Activated CD4-positive, alpha-beta memory T cell treated with anti-CD3 and anti-CD28 coated beads for 36 hours (primary cell): ENCODE measurements at regions not wholly inside any gene's neighbourhood (a gene's known extent, or its start where the extent isn't known, plus 50 kb on each side); places are given as distances from the start of the nearest gene placed in this dataset.

Experiments
- CTCF ChIA-PET: fragments of 350-600 bp; sonication (Branson Sonifier 250); formaldehyde crosslinking; loops from one replicate; lab custom pipeline; 2021; ENCODE audit warnings: antibody characterized with exemption, inconsistent platforms; lab: Charles Lee
- POLR2A ChIA-PET: fragments of 350-600 bp; sonication (Branson Sonifier 250); formaldehyde crosslinking; loops from one replicate; lab custom pipeline; 2021; ENCODE audit warnings: antibody characterized with exemption; lab: Charles Lee
- DNase-seq: peaks from one replicate; pipeline ENCODE4 v3.0.0-alpha.2; 2020
- H3K27ac Mint-ChIP-seq: one replicate; pipeline ENCODE4 v1.8.0; 2021; ENCODE audit warnings: mixed read lengths
- H3K27me3 Mint-ChIP-seq: one replicate; pipeline ENCODE4 v1.8.0; 2021; ENCODE audit warnings: mixed read lengths
- H3K36me3 Mint-ChIP-seq: one replicate; pipeline ENCODE4 v1.8.0; 2021; ENCODE audit warnings: mixed read lengths
- H3K4me1 Mint-ChIP-seq: one replicate; pipeline ENCODE4 v1.8.0; 2021; ENCODE audit warnings: low read depth, mixed read lengths
- H3K4me3 Mint-ChIP-seq: one replicate; pipeline ENCODE4 v1.8.0; 2021; ENCODE audit warnings: mild to moderate bottlenecking, mixed read lengths
- H3K9me3 Mint-ChIP-seq: one replicate; pipeline ENCODE4 v1.8.0; 2021; ENCODE audit warnings: mixed read lengths
- intact Hi-C: fragments of 100-400 bp; cut with micrococcal nuclease; formaldehyde crosslinking; loops from one replicate; pipeline ENCODE4 v1.15.1; 2023

GRCh38 chr12:127664901-127665300 is 602.1 kb upstream of the TMEM132C start:
- no peak overlapping the region for H3K27ac Mint-ChIP-seq

GRCh38 chr12:127667131-127667685 is 599.8 kb upstream of the TMEM132C start:
- Mint-ChIP-seq H3K27ac (no peak overlapping the region), H3K27me3 (no peaks in the 10 kb centered on the region), H3K36me3 (no peaks in the 10 kb centered on the region), H3K4me1 (no peaks in the 10 kb centered on the region), H3K9me3 (no peaks in the 10 kb centered on the region), H3K4me3 (no peak overlapping the region)
- ChIA-PET POLR2A (no interaction called here), CTCF (interaction anchor here (2.4 kb wide), 1 partner anchor 10 kb away, joined by 17 read pairs; no protein-coding TSS in a partner anchor)
- DNase-seq = no peak
- intact Hi-C loops = no loop called here

More at GRCh38 chr12:127664901-127665300, 602.1 kb upstream of the TMEM132C start:
- Mint-ChIP-seq H3K4me1 (no peaks in the 10 kb centered on the region), H3K36me3 (no peaks in the 10 kb centered on the region), H3K27me3 (no peaks in the 10 kb centered on the region), H3K4me3 (no peak overlapping the region), H3K9me3 (no peaks in the 10 kb centered on the region)
- intact Hi-C loops = no loop called here
- ChIA-PET CTCF (interaction anchor here (2.2 kb wide), 1 partner anchor 13 kb away, joined by 5 read pairs; no protein-coding TSS in a partner anchor), POLR2A (no interaction called here)
- no peak for DNase-seq

- intact Hi-C loops = loop anchor here (10.0 kb wide), 2 partner anchors 115 to 555 kb away; no protein-coding TSS in a partner anchor
- DNase-seq = no peak
- H3K27me3 Mint-ChIP-seq = no peaks in the 10 kb centered on the region
- H3K36me3 Mint-ChIP-seq = no peaks in the 10 kb centered on the region
- no peak overlapping the region for H3K4me3 Mint-ChIP-seq
- ChIA-PET CTCF (no interaction called here), POLR2A (no interaction called here)
- no peak overlapping the region for H3K27ac Mint-ChIP-seq
- H3K9me3 Mint-ChIP-seq = no peaks in the 10 kb centered on the region
- no peaks in the 10 kb centered on the region for H3K4me1 Mint-ChIP-seq
These were observed 596.7 kb upstream of the TMEM132C start for GRCh38 chr12:127670294-127670693.

GRCh38 chr12:127670796-127671195 is 596.2 kb upstream of the TMEM132C start:
- no peaks in the 10 kb centered on the region for H3K36me3 Mint-ChIP-seq
- POLR2A ChIA-PET = no interaction called here
- intact Hi-C loops = loop anchor here (10.0 kb wide), 2 partner anchors 116 to 556 kb away; no protein-coding TSS in a partner anchor
- no peak overlapping the region for H3K27ac Mint-ChIP-seq
- DNase-seq = no peak
- H3K27me3 Mint-ChIP-seq = no peaks in the 10 kb centered on the region
- no peaks in the 10 kb centered on the region for H3K9me3 Mint-ChIP-seq
- H3K4me3 Mint-ChIP-seq = no peak overlapping the region
- CTCF ChIA-PET = no interaction called here
- H3K4me1 Mint-ChIP-seq = no peaks in the 10 kb centered on the region

GRCh38 chr12:127675936-127676335 is 591.0 kb upstream of the TMEM132C start:
- ChIA-PET CTCF (interaction anchor here (2.8 kb wide), 1 partner anchor 191 kb away, joined by 22 read pairs; no protein-coding TSS in a partner anchor), POLR2A (no interaction called here)
- intact Hi-C loops = loop anchor here (5.0 to 10.0 kb wide), 3 partner anchors 121 to 561 kb away; no protein-coding TSS in a partner anchor
- Mint-ChIP-seq H3K27ac (no peak overlapping the region), H3K4me3 (no peak overlapping the region), H3K36me3 (no peaks in the 10 kb centered on the region), H3K27me3 (no peaks in the 10 kb centered on the region), H3K9me3 (no peaks in the 10 kb centered on the region), H3K4me1 (no peaks in the 10 kb centered on the region)
- DNase-seq = no peak

GRCh38 chr12:127677537-127678131 is 589.3 kb upstream of the TMEM132C start:
- Mint-ChIP-seq H3K36me3 (no peaks in the 10 kb centered on the region), H3K4me3 (no peak overlapping the region), H3K9me3 (no peaks in the 10 kb centered on the region), H3K27ac (no peak overlapping the region), H3K4me1 (no peaks in the 10 kb centered on the region), H3K27me3 (no peaks in the 10 kb centered on the region)
- DNase-seq = peak; percentile 64
- intact Hi-C loops = loop anchor here (5.0 to 10.0 kb wide), 3 partner anchors 123 to 563 kb away; no protein-coding TSS in a partner anchor
- CTCF ChIA-PET = interaction anchor here (0.6 to 2.8 kb wide), 18 partner anchors 9 to 569 kb away, joined by 3 to 22 read pairs (median 4); no protein-coding TSS in a partner anchor
- POLR2A ChIA-PET = no interaction called here

GRCh38 chr12:127678945-127679344 is 588.0 kb upstream of the TMEM132C start:
- ChIA-PET CTCF (interaction anchor here (0.6 to 2.7 kb wide), 2 partner anchors 37 to 297 kb away, joined by 3 to 11 read pairs; no protein-coding TSS in a partner anchor), POLR2A (no interaction called here)
- no peaks in the 10 kb centered on the region for H3K4me1 Mint-ChIP-seq
- no peak for DNase-seq
- no peaks in the 10 kb centered on the region for H3K36me3 Mint-ChIP-seq
- no peak overlapping the region for H3K4me3 Mint-ChIP-seq
- H3K27me3 Mint-ChIP-seq = no peaks in the 10 kb centered on the region
- intact Hi-C loops = loop anchor here (5.0 to 10.0 kb wide), 3 partner anchors 124 to 564 kb away; no protein-coding TSS in a partner anchor
- no peaks in the 10 kb centered on the region for H3K9me3 Mint-ChIP-seq
- no peak overlapping the region for H3K27ac Mint-ChIP-seq

- H3K36me3 Mint-ChIP-seq = no peaks in the 10 kb centered on the region
- no peaks in the 10 kb centered on the region for H3K27me3 Mint-ChIP-seq
- H3K4me1 Mint-ChIP-seq = no peaks in the 10 kb centered on the region
- ChIA-PET POLR2A (no interaction called here), CTCF (no interaction called here)
- H3K4me3 Mint-ChIP-seq = no peak overlapping the region
- no peak for DNase-seq
- intact Hi-C loops = no loop called here
- H3K9me3 Mint-ChIP-seq = no peaks in the 10 kb centered on the region
- no peak overlapping the region for H3K27ac Mint-ChIP-seq
These were observed 586.5 kb upstream of the TMEM132C start for GRCh38 chr12:127680516-127680915.

- ChIA-PET POLR2A (no interaction called here), CTCF (no interaction called here)
- Mint-ChIP-seq H3K36me3 (no peaks in the 10 kb centered on the region), H3K27me3 (no peaks in the 10 kb centered on the region), H3K4me3 (no peak overlapping the region), H3K27ac (no peak overlapping the region), H3K4me1 (no peaks in the 10 kb centered on the region), H3K9me3 (no peaks in the 10 kb centered on the region)
- intact Hi-C loops = no loop called here
- no peak for DNase-seq
These were observed 585.7 kb upstream of the TMEM132C start for GRCh38 chr12:127681151-127681754.

GRCh38 chr12:127685491-127685890 is 581.5 kb upstream of the TMEM132C start:
- H3K4me3 Mint-ChIP-seq = no peak overlapping the region
- no peak overlapping the region for H3K27ac Mint-ChIP-seq
- H3K9me3 Mint-ChIP-seq = no peaks in the 10 kb centered on the region
- no peaks in the 10 kb centered on the region for H3K4me1 Mint-ChIP-seq
- no peak for DNase-seq
- H3K36me3 Mint-ChIP-seq = no peaks in the 10 kb centered on the region
- intact Hi-C loops = no loop called here
- POLR2A ChIA-PET = no interaction called here
- CTCF ChIA-PET = no interaction called here
- H3K27me3 Mint-ChIP-seq = no peaks in the 10 kb centered on the region

GRCh38 chr12:127685931-127686330 is 581.0 kb upstream of the TMEM132C start:
- no peaks in the 10 kb centered on the region for H3K9me3 Mint-ChIP-seq
- H3K4me3 Mint-ChIP-seq = no peak overlapping the region
- POLR2A ChIA-PET = no interaction called here
- CTCF ChIA-PET = interaction anchor here (1.2 kb wide), 1 partner anchor 8 kb away, joined by 5 read pairs; no protein-coding TSS in a partner anchor
- H3K27ac Mint-ChIP-seq = no peak overlapping the region
- H3K36me3 Mint-ChIP-seq = no peaks in the 10 kb centered on the region
- intact Hi-C loops = no loop called here
- no peaks in the 10 kb centered on the region for H3K27me3 Mint-ChIP-seq
- no peak for DNase-seq
- H3K4me1 Mint-ChIP-seq = no peaks in the 10 kb centered on the region

GRCh38 chr12:127687181-127687580 is 579.8 kb upstream of the TMEM132C start:
- H3K9me3 Mint-ChIP-seq = no peaks in the 10 kb centered on the region
- no peaks in the 10 kb centered on the region for H3K36me3 Mint-ChIP-seq
- POLR2A ChIA-PET = no interaction called here
- no peak overlapping the region for H3K4me3 Mint-ChIP-seq
- intact Hi-C loops = no loop called here
- no peak overlapping the region for H3K27ac Mint-ChIP-seq
- no peaks in the 10 kb centered on the region for H3K27me3 Mint-ChIP-seq
- DNase-seq = no peak
- CTCF ChIA-PET = interaction anchor here (1.2 kb wide), 1 partner anchor 10 kb away, joined by 5 read pairs; no protein-coding TSS in a partner anchor
- no peaks in the 10 kb centered on the region for H3K4me1 Mint-ChIP-seq
